ENCODE measurements at regions not wholly inside any gene's neighbourhood (a gene's known extent, or its start where the extent isn't known, plus 50 kb on each side); places are given as distances from the start of the nearest gene placed in this dataset.

GRCh38 chr7:113636727-113637421 is 281.9 kb downstream of the PPP1R3A start:
- POLR2A ChIA-PET (ENCODE audit: low non-redundant PET) = no interaction called here
- H3K27ac ChIP-seq = no peak overlapping the region
- peak; percentile 73 for DNase-seq (ENCODE audit: low spot score)
- TF ChIP-seq, protein P1, sequence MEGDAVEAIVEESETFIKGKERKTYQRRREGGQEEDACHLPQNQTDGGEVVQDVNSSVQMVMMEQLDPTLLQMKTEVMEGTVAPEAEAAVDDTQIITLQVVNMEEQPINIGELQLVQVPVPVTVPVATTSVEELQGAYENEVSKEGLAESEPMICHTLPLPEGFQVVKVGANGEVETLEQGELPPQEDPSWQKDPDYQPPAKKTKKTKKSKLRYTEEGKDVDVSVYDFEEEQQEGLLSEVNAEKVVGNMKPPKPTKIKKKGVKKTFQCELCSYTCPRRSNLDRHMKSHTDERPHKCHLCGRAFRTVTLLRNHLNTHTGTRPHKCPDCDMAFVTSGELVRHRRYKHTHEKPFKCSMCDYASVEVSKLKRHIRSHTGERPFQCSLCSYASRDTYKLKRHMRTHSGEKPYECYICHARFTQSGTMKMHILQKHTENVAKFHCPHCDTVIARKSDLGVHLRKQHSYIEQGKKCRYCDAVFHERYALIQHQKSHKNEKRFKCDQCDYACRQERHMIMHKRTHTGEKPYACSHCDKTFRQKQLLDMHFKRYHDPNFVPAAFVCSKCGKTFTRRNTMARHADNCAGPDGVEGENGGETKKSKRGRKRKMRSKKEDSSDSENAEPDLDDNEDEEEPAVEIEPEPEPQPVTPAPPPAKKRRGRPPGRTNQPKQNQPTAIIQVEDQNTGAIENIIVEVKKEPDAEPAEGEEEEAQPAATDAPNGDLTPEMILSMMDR (conservative IDR thresholded peaks at IDR 0.05; ENCODE audit: low read depth) = no peak
- CTCF ChIA-PET = interaction anchor here (1.0 kb wide), 1 partner anchor 476 kb away, joined by 3 read pairs; no protein-coding TSS in a partner anchor

GRCh38 chr7:113635492-113635891 is 283.3 kb downstream of the PPP1R3A start:
- no peak for DNase-seq (ENCODE audit: low spot score)
- TF ChIP-seq, protein P1 (conservative IDR thresholded peaks at IDR 0.05; ENCODE audit: low read depth) = no peak
- H3K27ac ChIP-seq = no peak overlapping the region
- ChIA-PET CTCF (no interaction called here), POLR2A (ENCODE audit: low non-redundant PET) (no interaction called here)

DNA sequence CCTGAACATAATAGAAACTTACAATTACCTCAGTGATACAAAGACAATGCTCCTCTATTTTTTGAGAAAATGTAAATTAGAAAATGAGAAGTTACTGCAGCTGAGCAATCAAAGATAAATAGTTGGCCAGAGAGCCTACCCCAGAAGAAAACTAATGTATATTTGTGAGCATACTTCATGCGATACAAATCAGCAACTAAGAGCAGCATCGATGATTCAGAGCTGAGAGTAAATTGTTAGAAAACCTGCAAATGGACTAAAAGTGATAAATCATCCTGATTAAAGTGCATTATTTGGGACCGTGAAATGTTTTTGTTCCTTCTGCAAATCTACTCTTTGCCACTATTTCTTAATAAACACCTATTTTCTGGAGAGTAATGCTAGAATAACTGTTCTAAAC is 285.7 kb downstream of the PPP1R3A start:
- TF ChIP-seq, protein P1 (conservative IDR thresholded peaks at IDR 0.05; ENCODE audit: low read depth) = no peak
- CTCF ChIA-PET = no interaction called here
- POLR2A ChIA-PET (ENCODE audit: low non-redundant PET) = no interaction called here
- H3K27ac ChIP-seq = no peak overlapping the region
- no peak for DNase-seq (ENCODE audit: low spot score)

DNA sequence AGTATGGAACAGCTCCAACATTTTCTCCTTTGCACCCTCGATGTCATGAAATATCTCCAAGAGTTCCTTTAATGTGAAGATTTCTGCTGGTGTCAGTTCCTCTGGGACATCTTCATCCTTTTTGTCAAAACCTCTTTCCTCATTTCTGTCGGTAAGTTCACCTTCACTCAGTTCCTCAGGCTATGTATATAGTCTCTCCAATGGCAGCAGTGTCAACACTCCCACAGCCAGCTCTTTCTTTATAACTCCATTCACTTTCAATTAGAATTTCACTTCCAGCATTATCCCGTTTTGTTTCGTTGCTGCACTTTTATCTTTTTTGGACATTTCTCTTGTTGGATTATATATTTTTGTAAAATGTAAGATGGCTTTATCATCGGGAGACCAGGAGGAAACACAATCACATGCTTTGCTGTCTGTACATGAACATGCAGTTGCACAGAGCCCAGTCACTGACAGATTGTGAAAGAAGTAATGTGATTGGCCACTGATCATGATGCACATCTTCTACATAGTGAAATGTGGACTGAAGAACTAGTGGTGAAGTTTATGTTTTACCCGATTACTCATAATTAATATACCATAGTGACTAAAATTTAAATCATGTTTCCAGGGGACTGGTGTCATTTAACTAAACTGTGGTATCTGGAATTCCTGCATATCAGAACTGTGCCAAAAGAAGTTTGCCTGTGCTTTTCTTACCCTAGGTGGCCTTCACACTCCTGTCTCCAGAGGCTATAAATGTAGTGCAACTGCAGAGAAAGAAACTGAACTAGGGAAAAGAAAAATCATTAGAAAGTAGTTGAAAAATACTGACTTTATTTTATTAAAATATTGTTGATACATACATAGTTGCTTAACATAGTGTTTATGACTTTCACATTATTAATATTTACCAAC is 289.6 kb downstream of the PPP1R3A start:
- ChIA-PET POLR2A (ENCODE audit: low non-redundant PET) (no interaction called here), CTCF (no interaction called here)
- TF ChIP-seq, protein P1 (conservative IDR thresholded peaks at IDR 0.05; ENCODE audit: low read depth) = no peak
- DNase-seq (ENCODE audit: low spot score) = peak; percentile 8
- no peak overlapping the region for H3K27ac ChIP-seq

- no peak for DNase-seq (ENCODE audit: low spot score)
- ChIA-PET CTCF (no interaction called here), POLR2A (ENCODE audit: low non-redundant PET) (no interaction called here)
- TF ChIP-seq, protein P1 (conservative IDR thresholded peaks at IDR 0.05; ENCODE audit: low read depth) = no peak
- no peak overlapping the region for H3K27ac ChIP-seq
These were observed 293.2 kb downstream of the PPP1R3A start for GRCh38 chr7:113625494-113626102.

- CTCF ChIA-PET = no interaction called here
- POLR2A ChIA-PET (ENCODE audit: low non-redundant PET) = no interaction called here
- H3K27ac ChIP-seq = no peak overlapping the region
These were observed 296.0 kb downstream of the PPP1R3A start for GRCh38 chr7:113622796-113623195.

More at GRCh38 chr7:113622796-113623195, 296.0 kb downstream of the PPP1R3A start:
- TF ChIP-seq, protein P1 (conservative IDR thresholded peaks at IDR 0.05; ENCODE audit: low read depth) = no peak
- DNase-seq (ENCODE audit: low spot score) = no peak

Measured in RWPE1 (cell line).